ENCODE measurements at regions not wholly inside any gene's neighbourhood (a gene's known extent, or its start where the extent isn't known, plus 50 kb on each side); places are given as distances from the start of the nearest gene placed in this dataset.

- TF ChIP-seq, protein P1, sequence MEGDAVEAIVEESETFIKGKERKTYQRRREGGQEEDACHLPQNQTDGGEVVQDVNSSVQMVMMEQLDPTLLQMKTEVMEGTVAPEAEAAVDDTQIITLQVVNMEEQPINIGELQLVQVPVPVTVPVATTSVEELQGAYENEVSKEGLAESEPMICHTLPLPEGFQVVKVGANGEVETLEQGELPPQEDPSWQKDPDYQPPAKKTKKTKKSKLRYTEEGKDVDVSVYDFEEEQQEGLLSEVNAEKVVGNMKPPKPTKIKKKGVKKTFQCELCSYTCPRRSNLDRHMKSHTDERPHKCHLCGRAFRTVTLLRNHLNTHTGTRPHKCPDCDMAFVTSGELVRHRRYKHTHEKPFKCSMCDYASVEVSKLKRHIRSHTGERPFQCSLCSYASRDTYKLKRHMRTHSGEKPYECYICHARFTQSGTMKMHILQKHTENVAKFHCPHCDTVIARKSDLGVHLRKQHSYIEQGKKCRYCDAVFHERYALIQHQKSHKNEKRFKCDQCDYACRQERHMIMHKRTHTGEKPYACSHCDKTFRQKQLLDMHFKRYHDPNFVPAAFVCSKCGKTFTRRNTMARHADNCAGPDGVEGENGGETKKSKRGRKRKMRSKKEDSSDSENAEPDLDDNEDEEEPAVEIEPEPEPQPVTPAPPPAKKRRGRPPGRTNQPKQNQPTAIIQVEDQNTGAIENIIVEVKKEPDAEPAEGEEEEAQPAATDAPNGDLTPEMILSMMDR (IDR thresholded peaks at IDR 0.05), result no peak
- TF ChIP-seq RCOR1 (IDR thresholded peaks at IDR 0.05; ENCODE audit: low read depth, low read length) (no peak), BHLHE40 (IDR thresholded peaks at IDR 0.05; ENCODE audit: low read depth, low read length) (no peak), ZNF302 (CRISPR knock-in tag; IDR thresholded peaks at IDR 0.05) (no peak), PHF8 (IDR thresholded peaks at IDR 0.05; ENCODE audit: borderline replicate concordance, low read depth) (no peak), ZFP36 (IDR thresholded peaks at IDR 0.05; ENCODE audit: borderline replicate concordance, partially characterized antibody) (no peak), MYC (IDR thresholded peaks at IDR 0.05; ENCODE audit: borderline replicate concordance, low read length) (no peak), POLR2A (IDR thresholded peaks at IDR 0.05; ENCODE audit: low read length) (no peak), JUNB (IDR thresholded peaks at IDR 0.05) (no peak), CBX8 (IDR thresholded peaks at IDR 0.05) (no peak)
- TF ChIP-seq, protein P2, sequence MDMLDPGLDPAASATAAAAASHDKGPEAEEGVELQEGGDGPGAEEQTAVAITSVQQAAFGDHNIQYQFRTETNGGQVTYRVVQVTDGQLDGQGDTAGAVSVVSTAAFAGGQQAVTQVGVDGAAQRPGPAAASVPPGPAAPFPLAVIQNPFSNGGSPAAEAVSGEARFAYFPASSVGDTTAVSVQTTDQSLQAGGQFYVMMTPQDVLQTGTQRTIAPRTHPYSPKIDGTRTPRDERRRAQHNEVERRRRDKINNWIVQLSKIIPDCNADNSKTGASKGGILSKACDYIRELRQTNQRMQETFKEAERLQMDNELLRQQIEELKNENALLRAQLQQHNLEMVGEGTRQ (IDR thresholded peaks at IDR 0.05), result no peak
- TF ChIP-seq, protein P3, sequence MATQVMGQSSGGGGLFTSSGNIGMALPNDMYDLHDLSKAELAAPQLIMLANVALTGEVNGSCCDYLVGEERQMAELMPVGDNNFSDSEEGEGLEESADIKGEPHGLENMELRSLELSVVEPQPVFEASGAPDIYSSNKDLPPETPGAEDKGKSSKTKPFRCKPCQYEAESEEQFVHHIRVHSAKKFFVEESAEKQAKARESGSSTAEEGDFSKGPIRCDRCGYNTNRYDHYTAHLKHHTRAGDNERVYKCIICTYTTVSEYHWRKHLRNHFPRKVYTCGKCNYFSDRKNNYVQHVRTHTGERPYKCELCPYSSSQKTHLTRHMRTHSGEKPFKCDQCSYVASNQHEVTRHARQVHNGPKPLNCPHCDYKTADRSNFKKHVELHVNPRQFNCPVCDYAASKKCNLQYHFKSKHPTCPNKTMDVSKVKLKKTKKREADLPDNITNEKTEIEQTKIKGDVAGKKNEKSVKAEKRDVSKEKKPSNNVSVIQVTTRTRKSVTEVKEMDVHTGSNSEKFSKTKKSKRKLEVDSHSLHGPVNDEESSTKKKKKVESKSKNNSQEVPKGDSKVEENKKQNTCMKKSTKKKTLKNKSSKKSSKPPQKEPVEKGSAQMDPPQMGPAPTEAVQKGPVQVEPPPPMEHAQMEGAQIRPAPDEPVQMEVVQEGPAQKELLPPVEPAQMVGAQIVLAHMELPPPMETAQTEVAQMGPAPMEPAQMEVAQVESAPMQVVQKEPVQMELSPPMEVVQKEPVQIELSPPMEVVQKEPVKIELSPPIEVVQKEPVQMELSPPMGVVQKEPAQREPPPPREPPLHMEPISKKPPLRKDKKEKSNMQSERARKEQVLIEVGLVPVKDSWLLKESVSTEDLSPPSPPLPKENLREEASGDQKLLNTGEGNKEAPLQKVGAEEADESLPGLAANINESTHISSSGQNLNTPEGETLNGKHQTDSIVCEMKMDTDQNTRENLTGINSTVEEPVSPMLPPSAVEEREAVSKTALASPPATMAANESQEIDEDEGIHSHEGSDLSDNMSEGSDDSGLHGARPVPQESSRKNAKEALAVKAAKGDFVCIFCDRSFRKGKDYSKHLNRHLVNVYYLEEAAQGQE (IDR thresholded peaks at IDR 0.05), result no peak
- TF ChIP-seq, protein P4, sequence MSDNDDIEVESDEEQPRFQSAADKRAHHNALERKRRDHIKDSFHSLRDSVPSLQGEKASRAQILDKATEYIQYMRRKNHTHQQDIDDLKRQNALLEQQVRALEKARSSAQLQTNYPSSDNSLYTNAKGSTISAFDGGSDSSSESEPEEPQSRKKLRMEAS (IDR thresholded peaks at IDR 0.05), result no peak
Measured at GRCh38 chr5:135211083-135211790, 177.2 kb upstream of the PITX1 start.

All from A549 (cell line).